HG03103 (cell line): ENCODE measurements at regions not wholly inside any gene's neighbourhood (a gene's known extent, or its start where the extent isn't known, plus 50 kb on each side); places are given as distances from the start of the nearest gene placed in this dataset.
"Not testable (repeated sequence)": the region's sequence is repeated elsewhere in the genome, so short reads cannot be mapped to it uniquely, and the experiment has no call there.

Source experiments
- ATAC-seq: cut with Tn5 transposase; IDR thresholded peaks from one replicate; pipeline ENCODE4 v1.9.1; 2021; ENCODE audit warnings: low read depth; ENCODE audit not compliant: unreplicated experiment

- ATAC-seq = not testable (repeated sequence)
Measured at GRCh38 chr4:19470001-19470400, 781.7 kb upstream of the SLIT2 start.

- ATAC-seq = no peak
Measured at GRCh38 chr4:19462117-19462516, 789.6 kb upstream of the SLIT2 start.

DNA sequence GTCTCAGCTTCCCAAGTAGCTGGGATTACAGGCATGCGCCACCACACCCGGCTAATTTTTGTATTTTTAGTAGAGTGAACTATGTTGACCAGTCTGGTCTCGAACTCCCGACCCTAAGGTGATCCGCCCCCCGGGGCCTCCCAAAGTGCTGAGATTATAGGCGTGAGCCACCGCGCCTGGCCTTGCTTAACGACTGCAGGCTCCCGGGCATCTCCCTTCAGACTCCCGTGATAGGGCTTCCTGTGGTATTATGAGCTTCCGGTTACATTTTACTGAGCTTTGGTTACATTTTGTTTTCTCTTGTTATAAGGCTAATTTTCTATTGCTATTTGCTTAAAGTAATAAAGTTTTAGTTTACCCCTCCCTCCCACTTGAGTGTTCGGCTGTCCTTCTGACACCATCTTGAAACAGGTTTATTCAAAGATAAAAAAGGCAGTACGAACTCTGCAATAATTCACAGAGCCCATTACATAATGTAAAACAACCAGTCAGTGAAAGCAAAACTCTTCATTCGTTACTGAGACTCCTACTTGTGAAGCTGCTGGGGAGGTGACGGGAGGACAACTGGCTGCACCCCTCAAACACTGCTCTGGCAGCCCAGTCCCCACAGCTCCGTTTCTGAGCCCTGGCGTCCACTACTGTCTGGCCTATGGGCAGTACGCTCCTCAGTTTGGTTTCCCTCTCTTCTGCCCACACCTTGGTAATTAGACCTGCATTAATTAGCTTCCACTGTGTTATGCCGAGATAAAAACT, 795.7 kb upstream of the SLIT2 start:
- ATAC-seq = no peak

DNA sequence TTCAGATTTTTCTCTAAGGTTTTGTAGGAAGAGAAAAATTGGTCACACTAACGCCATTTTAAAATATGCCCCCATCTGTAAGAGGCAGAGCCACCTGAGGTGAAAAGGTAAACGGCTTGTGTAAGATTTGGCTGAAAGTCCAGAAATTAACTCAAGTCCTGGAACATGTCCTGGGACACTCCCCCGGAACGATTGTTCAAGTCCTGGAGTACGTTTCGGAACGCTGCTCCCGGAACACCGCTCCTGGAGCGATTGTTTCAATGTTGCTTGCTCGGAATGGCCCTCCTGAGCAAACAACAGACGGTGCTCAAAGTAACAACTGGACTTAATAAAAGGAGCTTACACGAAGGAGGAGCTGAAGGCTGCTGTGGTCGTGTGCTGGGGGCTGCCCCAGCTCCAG, 796.5 kb upstream of the SLIT2 start:
- no peak for ATAC-seq

- ATAC-seq = no peak
Measured at GRCh38 chr4:19438233-19438632, 813.5 kb upstream of the SLIT2 start.

DNA sequence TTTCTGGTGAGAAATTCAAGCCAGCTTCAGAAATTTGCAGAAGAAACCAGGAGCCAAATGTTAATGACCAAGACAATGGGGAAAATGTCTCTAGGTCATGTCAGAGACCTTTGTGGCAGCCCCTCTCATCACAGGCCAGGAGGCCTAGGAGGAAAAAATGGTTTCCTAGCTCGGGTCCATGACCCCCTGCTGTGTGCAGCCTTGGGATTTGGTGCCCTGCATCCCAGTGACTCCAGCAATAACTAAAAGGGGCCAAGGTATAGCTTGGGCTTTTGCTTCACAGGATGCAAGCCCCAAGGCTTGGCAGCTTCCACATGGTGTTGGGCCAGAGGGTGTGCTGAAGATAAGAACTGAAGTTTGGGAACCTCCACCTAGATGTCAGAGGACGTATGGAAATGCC, 814.7 kb upstream of the SLIT2 start:
- ATAC-seq = no peak

- no peak for ATAC-seq
Measured at GRCh38 chr4:19429684-19430083, 822.0 kb upstream of the SLIT2 start.

DNA sequence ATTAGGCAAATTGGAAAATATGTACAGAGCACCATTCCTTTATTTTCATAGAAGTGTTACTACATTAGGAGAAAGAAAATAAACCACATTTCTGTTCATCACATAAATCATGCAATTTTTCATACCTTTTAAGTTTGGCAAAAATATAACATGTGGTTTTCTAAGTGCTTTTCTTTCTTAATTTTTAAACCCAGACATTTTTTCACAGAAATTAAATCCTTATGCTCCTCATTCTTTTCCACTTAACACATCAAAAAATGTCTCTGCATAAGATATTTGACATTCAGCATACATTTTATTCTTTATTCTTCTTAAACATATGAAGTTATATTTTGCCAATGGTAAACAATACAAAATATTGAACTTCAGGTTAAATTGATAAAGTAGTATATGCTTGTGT, 826.6 kb upstream of the SLIT2 start:
- ATAC-seq = no peak

DNA sequence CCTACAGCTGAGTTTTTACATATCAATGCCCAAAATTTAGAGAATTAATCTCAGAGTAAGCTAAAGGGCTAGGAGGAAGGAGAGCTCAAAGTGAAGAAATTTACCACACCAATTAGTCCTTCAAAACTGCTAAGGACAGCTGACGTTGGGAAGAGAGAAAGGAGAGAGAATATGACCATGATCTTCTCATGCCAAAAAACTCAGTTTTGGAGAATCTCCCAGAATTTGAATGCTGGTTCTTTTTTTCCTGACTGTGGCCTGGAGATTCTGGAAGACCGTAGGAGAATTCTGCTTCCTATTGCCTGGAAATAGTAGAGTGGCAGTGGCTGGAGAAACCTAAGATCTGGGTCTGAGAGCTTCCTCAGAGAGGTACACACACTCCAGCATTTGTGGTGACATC, 834.4 kb upstream of the SLIT2 start:
- no peak for ATAC-seq

DNA sequence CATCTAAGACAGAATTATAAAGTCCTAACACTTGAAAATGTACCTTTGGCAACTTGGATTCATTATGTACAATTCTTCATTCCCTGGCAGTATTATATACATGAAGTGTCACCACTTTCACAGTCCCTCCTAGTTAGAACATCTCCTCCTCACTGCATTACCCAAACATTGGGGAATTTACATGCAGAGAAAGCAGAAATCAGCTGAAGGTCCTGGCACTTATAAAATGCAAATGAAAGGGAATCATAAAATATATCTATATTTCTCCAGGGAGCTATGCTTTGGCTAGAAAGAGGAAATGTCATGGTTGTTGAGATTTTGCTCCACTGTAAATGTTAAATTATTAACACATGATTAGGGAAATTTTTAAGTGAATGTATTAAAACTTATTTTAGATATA, 835.6 kb upstream of the SLIT2 start:
- ATAC-seq = no peak

DNA sequence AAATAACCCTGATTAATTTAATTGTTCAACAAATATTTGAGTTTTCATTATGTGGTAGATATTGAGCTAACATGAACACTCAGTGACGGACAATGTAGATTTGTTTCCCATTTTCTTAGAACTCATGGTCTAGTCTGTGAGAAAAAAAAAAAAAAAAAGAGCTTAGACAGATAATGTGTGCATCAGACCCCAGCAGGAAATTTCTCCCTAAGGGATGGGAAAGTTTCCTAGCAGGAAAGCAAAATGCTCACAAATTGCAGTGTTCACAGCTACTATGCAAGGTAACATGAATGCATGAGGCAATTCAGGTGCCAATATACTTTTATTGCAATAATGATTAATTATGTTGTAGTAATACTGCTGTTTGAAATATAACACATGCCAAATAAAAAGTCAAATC, 843.2 kb upstream of the SLIT2 start:
- ATAC-seq = no peak

DNA sequence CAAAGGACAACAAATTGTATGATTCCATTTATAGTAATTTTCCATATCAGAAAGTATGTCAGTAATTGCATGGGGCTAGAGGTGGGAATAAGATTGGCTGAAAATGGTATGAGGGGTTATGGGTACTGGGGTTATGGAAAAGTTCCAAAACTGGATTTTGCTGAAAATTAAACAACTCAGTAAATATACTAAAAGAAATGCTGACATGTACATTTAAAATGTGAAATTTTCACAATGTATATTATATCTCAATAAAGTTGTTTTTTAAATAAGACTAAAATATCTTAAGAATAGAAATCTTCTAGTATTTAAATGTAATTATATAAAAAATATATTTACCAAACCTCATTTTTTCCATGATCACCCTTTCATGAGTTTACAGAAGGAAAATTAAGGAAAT, 844.9 kb upstream of the SLIT2 start:
- no peak for ATAC-seq

- ATAC-seq = no peak
Measured at GRCh38 chr4:19403786-19404370, 847.8 kb upstream of the SLIT2 start.

DNA sequence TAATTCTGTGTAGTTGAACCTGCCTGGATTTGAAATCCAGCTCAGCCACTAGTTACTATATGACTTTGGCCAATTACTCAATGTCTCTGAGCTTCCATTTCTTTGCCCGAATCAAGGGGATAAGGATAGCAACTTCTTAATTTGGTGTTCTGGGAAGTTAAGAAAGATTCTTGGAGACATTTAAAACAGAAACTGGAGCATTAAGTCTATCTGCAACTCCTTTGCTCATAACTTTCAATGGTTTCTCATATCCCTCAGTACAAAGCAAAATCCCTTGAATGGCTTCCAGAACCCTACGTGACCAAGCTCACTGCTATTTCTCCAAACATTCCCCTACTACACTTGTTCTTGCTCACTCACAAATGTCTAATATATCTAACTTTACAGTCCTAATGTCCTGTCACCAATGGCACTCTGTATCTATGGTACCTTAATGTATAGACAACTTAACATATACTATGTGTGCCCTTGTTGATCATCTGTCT, 849.1 kb upstream of the SLIT2 start:
- ATAC-seq = no peak

DNA sequence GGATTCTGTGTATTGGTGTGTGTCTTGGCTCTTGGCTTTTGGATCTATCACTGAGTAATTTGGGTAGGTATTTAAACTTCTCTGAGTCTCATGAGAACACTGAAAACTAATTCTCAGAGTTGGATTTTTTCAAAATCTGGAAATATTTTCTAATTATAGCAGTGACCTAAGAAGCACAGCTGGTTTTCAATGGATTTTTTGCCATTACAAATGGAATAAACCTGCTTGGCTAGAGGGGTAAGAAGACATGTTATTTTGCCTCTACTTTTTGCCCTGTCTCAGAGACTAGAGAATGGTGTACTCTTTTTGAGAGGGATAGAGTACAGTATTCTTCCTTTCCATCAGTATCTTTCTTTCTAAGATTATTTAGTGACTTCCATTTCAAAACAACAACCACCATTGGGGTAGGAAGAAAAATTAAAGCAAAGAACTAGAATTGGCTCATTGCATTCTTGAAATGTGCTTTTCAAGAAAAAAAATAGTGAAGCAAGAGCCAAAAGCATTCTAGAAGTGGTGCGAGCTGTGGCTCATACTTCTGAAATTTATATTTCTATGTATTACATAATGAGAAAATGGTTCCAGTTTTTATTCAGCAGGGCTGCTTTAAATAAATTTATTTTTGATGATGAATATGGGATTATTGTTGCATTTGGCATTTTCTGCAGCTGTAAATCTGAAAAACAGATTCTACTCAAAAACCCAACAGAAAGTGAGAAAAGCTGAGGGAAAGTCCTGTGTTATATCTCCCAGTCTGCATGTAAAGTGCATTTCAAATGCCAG, 850.2 kb upstream of the SLIT2 start:
- no peak for ATAC-seq

DNA sequence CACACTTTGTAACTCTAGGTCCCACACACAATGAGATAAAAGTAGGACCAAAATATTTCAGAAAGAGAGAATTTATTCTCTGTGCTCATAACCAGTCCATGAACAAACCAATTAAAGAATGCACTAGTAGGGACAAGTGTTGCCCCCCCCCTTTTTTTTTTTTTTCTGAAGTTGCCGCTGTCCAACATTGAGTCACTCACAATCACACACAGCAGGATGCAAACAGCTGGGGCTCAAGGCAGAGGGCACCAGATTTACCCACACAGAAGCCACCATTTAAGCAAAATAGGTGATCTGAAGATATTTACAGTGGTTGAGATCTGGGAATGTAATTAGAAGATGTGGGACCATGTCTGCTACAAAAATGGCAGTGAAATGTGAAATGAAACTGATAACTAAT, 850.9 kb upstream of the SLIT2 start:
- ATAC-seq = no peak

DNA sequence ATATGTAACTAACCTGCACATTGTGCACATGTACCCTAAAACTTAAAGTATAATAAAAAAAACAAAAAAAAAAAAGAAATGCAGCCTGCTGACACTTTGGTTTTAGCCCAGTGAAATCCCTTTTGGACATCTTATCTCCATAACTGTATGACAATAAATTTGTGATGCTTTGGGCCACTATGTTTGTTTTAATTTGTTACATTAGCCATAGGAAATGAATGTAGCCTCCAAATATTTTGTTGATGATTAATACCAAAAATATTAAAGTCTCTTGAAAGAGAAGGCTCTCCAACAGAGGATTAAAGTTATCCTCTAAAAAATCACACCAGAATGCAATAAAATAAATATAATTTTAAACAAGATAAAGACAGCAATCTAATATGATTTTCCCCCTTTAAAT, 852.7 kb upstream of the SLIT2 start:
- ATAC-seq = no peak

DNA sequence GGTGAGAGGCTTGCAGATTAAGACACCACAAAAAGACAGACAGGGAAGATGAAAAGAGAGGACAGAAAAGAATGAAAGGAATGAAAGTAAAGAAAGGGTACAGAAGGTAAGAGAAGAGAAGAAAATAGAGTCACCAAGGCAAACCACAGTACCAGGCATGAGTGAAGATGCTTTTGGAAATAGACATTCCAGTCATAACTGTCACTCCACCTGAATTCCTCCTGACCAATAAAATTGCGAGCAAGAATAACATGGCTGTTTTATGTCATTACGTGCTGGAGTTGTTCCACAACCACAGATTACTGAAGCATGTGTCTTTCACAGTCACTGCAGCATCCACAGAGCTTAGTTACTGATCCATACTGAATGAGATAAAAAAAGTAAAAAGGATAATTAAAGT, 864.9 kb upstream of the SLIT2 start:
- ATAC-seq = no peak

DNA sequence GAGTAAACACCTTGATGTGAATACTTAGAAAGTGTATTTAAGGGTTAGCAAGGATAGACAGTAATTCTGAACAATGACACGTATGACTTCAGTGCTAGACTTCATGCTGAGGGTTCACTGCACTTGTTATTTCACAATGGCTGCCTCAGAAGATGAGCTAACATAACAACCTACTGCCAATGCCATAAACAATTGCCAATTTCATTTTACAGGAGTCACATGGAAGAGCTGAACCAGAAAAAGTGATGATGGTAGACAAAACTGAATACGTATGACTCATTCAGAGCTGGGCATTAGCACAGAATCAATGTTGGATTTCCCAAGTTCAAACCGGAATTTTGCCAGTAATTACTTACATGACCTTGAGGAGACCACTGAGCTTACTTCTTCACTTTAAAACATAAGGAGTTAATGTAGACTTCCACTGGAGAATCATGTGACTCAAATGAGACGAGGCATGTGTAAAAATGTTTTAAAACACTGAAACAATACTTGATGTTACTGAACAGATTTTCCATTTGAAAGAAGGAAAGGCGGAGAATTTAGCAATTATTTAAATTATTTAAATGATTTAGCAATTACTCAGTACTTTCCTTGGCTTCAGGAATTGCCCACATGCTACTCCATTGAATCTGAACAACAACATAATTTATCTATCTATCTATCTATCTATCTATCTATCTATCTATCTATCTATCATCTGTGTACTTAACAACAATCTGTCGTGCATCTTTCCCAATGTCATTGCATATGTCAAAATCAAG, 868.5 kb upstream of the SLIT2 start:
- no peak for ATAC-seq

- ATAC-seq = no peak
Measured at GRCh38 chr4:19381068-19381467, 870.6 kb upstream of the SLIT2 start.

DNA sequence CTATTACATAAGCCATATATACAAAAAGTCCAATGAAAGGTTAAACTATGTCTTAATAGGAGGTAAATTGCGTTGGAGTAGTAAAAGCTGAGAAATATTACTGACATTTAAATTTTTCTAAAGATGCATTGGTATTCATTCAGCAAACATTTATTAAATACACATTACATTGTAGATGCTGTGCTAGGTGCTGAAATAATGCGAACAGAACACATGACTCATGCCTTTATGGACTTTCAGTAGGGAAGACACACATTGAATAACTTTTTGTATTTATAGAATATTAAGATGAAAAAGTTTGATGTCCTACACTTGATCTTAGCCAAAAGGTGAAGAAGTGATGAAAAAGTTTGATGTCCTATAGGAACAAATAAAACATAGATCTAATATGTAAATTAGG, 871.1 kb upstream of the SLIT2 start:
- no peak for ATAC-seq
